ENCODE measurements at regions not wholly inside any gene's neighbourhood (a gene's known extent, or its start where the extent isn't known, plus 50 kb on each side); places are given as distances from the start of the nearest gene placed in this dataset.

- Mint-ChIP-seq H3K4me3 (no peak overlapping the region), H3K27me3 (peaks cover 2% of the 10 kb centered on the region), H3K27ac (no peak overlapping the region), H3K36me3 (ENCODE audit: low read depth) (no peaks in the 10 kb centered on the region), H3K9me3 (ENCODE audit: low read depth) (no peaks in the 10 kb centered on the region), H3K4me1 (no peaks in the 10 kb centered on the region)
- intact Hi-C loops (cut with DNase I, micrococcal nuclease): no loop called here
- DNase-seq: no peak
- CTCF ChIA-PET: no interaction called here
- no peak for ATAC-seq
- POLR2A ChIA-PET: no interaction called here
These were observed 201.7 kb downstream of the SPRY2 start for GRCh38 chr13:80139196-80139595.

- intact Hi-C loops (cut with DNase I, micrococcal nuclease): no loop called here
- ChIA-PET POLR2A (no interaction called here), CTCF (no interaction called here)
- DNase-seq (no peak), ATAC-seq (no peak)
- Mint-ChIP-seq H3K27me3 (peaks cover 2% of the 10 kb centered on the region), H3K27ac (no peak overlapping the region), H3K36me3 (ENCODE audit: low read depth) (no peaks in the 10 kb centered on the region), H3K4me1 (no peaks in the 10 kb centered on the region), H3K4me3 (no peak overlapping the region), H3K9me3 (ENCODE audit: low read depth) (no peaks in the 10 kb centered on the region)
These were observed 202.9 kb downstream of the SPRY2 start for GRCh38 chr13:80137994-80138393.

- Mint-ChIP-seq H3K4me1 (no peaks in the 10 kb centered on the region), H3K9me3 (ENCODE audit: low read depth) (no peaks in the 10 kb centered on the region), H3K4me3 (no peak overlapping the region), H3K27me3 (peaks cover 2% of the 10 kb centered on the region), H3K27ac (no peak overlapping the region), H3K36me3 (ENCODE audit: low read depth) (no peaks in the 10 kb centered on the region)
- POLR2A ChIA-PET: no interaction called here
- DNase-seq (no peak), ATAC-seq (no peak)
- CTCF ChIA-PET: interaction anchor here (0.6 to 1.4 kb wide), 2 partner anchors 161 to 208 kb away, joined by 3 read pairs; no protein-coding TSS in a partner anchor
- intact Hi-C loops (cut with DNase I, micrococcal nuclease): no loop called here
These were observed 206.6 kb downstream of the SPRY2 start for GRCh38 chr13:80134346-80134745.

- intact Hi-C loops (cut with DNase I, micrococcal nuclease): no loop called here
- H3K27ac Mint-ChIP-seq: no peak overlapping the region
- H3K36me3 Mint-ChIP-seq (ENCODE audit: low read depth): no peaks in the 10 kb centered on the region
- no peak overlapping the region for H3K4me3 Mint-ChIP-seq
- DNase-seq (no peak), ATAC-seq (no peak)
- CTCF ChIA-PET: interaction anchor here (0.6 kb wide), 1 partner anchor 208 kb away, joined by 3 read pairs; no protein-coding TSS in a partner anchor
- peaks cover 2% of the 10 kb centered on the region for H3K27me3 Mint-ChIP-seq
- POLR2A ChIA-PET: no interaction called here
- no peaks in the 10 kb centered on the region for H3K4me1 Mint-ChIP-seq
- no peaks in the 10 kb centered on the region for H3K9me3 Mint-ChIP-seq (ENCODE audit: low read depth)
These were observed 207.2 kb downstream of the SPRY2 start for GRCh38 chr13:80133631-80134261.

- H3K4me1 Mint-ChIP-seq: no peaks in the 10 kb centered on the region
- DNase-seq: no peak
- no peak for ATAC-seq
- H3K36me3 Mint-ChIP-seq (ENCODE audit: low read depth): no peaks in the 10 kb centered on the region
- no peak overlapping the region for H3K27ac Mint-ChIP-seq
- ChIA-PET CTCF (interaction anchor here (0.7 kb wide), 1 partner anchor 35 kb away, joined by 3 read pairs; no protein-coding TSS in a partner anchor), POLR2A (no interaction called here)
- H3K4me3 Mint-ChIP-seq: no peak overlapping the region
- H3K9me3 Mint-ChIP-seq (ENCODE audit: low read depth): no peaks in the 10 kb centered on the region
- intact Hi-C loops (cut with DNase I, micrococcal nuclease): no loop called here
- peaks cover 2% of the 10 kb centered on the region for H3K27me3 Mint-ChIP-seq
These were observed 208.0 kb downstream of the SPRY2 start for GRCh38 chr13:80132741-80133601.

GRCh38 chr13:80131204-80131603, 209.7 kb downstream of the SPRY2 start:
- Mint-ChIP-seq H3K27ac (no peak overlapping the region), H3K9me3 (ENCODE audit: low read depth) (no peaks in the 10 kb centered on the region), H3K4me1 (no peaks in the 10 kb centered on the region), H3K27me3 (peaks cover 2% of the 10 kb centered on the region), H3K36me3 (ENCODE audit: low read depth) (no peaks in the 10 kb centered on the region), H3K4me3 (no peak overlapping the region)
- intact Hi-C loops (cut with DNase I, micrococcal nuclease): no loop called here
- ATAC-seq (no peak), DNase-seq (no peak)
- POLR2A ChIA-PET: no interaction called here
- CTCF ChIA-PET: no interaction called here

- H3K4me3 Mint-ChIP-seq: no peak overlapping the region
- H3K9me3 Mint-ChIP-seq (ENCODE audit: low read depth): no peaks in the 10 kb centered on the region
- DNase-seq (no peak), ATAC-seq (no peak)
- intact Hi-C loops (cut with DNase I, micrococcal nuclease): no loop called here
- H3K27ac Mint-ChIP-seq: no peak overlapping the region
- CTCF ChIA-PET: no interaction called here
- no peaks in the 10 kb centered on the region for H3K27me3 Mint-ChIP-seq
- POLR2A ChIA-PET: no interaction called here
- H3K36me3 Mint-ChIP-seq (ENCODE audit: low read depth): no peaks in the 10 kb centered on the region
- no peaks in the 10 kb centered on the region for H3K4me1 Mint-ChIP-seq
These were observed 214.4 kb downstream of the SPRY2 start for GRCh38 chr13:80126389-80127068.

- Mint-ChIP-seq H3K4me3 (no peak overlapping the region), H3K9me3 (ENCODE audit: low read depth) (no peaks in the 10 kb centered on the region), H3K36me3 (ENCODE audit: low read depth) (no peaks in the 10 kb centered on the region), H3K27ac (no peak overlapping the region), H3K27me3 (no peaks in the 10 kb centered on the region), H3K4me1 (no peaks in the 10 kb centered on the region)
- DNase-seq: no peak
- CTCF ChIA-PET: interaction anchor here (0.7 to 1.4 kb wide), 2 partner anchors 15 to 445 kb away, joined by 3 to 4 read pairs; no protein-coding TSS in a partner anchor
- POLR2A ChIA-PET: no interaction called here
- intact Hi-C loops (cut with DNase I, micrococcal nuclease): no loop called here
- ATAC-seq: no peak
These were observed 217.0 kb downstream of the SPRY2 start for GRCh38 chr13:80123945-80124344.

GRCh38 chr13:80121038-80121437, 219.9 kb downstream of the SPRY2 start:
- intact Hi-C loops (cut with DNase I, micrococcal nuclease): no loop called here
- DNase-seq (no peak), ATAC-seq (no peak)
- Mint-ChIP-seq H3K36me3 (ENCODE audit: low read depth) (no peaks in the 10 kb centered on the region), H3K4me1 (peaks cover under 1% of the 10 kb centered on the region), H3K27ac (no peak overlapping the region), H3K4me3 (no peak overlapping the region), H3K9me3 (ENCODE audit: low read depth) (no peaks in the 10 kb centered on the region), H3K27me3 (no peaks in the 10 kb centered on the region)
- CTCF ChIA-PET: interaction anchor here (1.8 kb wide), 1 partner anchor 442 kb away, joined by 4 read pairs; no protein-coding TSS in a partner anchor
- POLR2A ChIA-PET: no interaction called here

- H3K9me3 Mint-ChIP-seq (ENCODE audit: low read depth): no peaks in the 10 kb centered on the region
- DNase-seq (no peak), ATAC-seq (no peak)
- no peak overlapping the region for H3K4me3 Mint-ChIP-seq
- H3K36me3 Mint-ChIP-seq (ENCODE audit: low read depth): no peaks in the 10 kb centered on the region
- ChIA-PET CTCF (no interaction called here), POLR2A (no interaction called here)
- H3K27me3 Mint-ChIP-seq: no peaks in the 10 kb centered on the region
- no peak overlapping the region for H3K27ac Mint-ChIP-seq
- H3K4me1 Mint-ChIP-seq: peaks cover 2% of the 10 kb centered on the region
- intact Hi-C loops (cut with DNase I, micrococcal nuclease): no loop called here
These were observed 222.4 kb downstream of the SPRY2 start for GRCh38 chr13:80118506-80118905.

GRCh38 chr13:80118099-80118498, 222.8 kb downstream of the SPRY2 start:
- H3K4me1 Mint-ChIP-seq: peaks cover 2% of the 10 kb centered on the region
- no peaks in the 10 kb centered on the region for H3K9me3 Mint-ChIP-seq (ENCODE audit: low read depth)
- DNase-seq: no peak
- no peak for ATAC-seq
- ChIA-PET CTCF (no interaction called here), POLR2A (no interaction called here)
- no peak overlapping the region for H3K4me3 Mint-ChIP-seq
- no peaks in the 10 kb centered on the region for H3K27me3 Mint-ChIP-seq
- H3K27ac Mint-ChIP-seq: no peak overlapping the region
- no peaks in the 10 kb centered on the region for H3K36me3 Mint-ChIP-seq (ENCODE audit: low read depth)
- intact Hi-C loops (cut with DNase I, micrococcal nuclease): no loop called here

GRCh38 chr13:80117515-80117914, 223.4 kb downstream of the SPRY2 start:
- ATAC-seq: no peak
- DNase-seq: no peak
- Mint-ChIP-seq H3K4me1 (peaks cover 2% of the 10 kb centered on the region), H3K36me3 (ENCODE audit: low read depth) (no peaks in the 10 kb centered on the region), H3K27ac (no peak overlapping the region), H3K9me3 (ENCODE audit: low read depth) (no peaks in the 10 kb centered on the region), H3K27me3 (no peaks in the 10 kb centered on the region), H3K4me3 (no peak overlapping the region)
- CTCF ChIA-PET: no interaction called here
- POLR2A ChIA-PET: no interaction called here
- intact Hi-C loops (cut with DNase I, micrococcal nuclease): no loop called here
